Medulla oblongata (tissue), 1 donor: ENCODE measurements at regions not wholly inside any gene's neighbourhood (a gene's known extent, or its start where the extent isn't known, plus 50 kb on each side); places are given as distances from the start of the nearest gene placed in this dataset.

Experiments
- DNase-seq: peaks from one replicate; pipeline ENCODE4 v3.0.0-alpha.2; 2015; ENCODE audit errors: extremely low spot score

DNA sequence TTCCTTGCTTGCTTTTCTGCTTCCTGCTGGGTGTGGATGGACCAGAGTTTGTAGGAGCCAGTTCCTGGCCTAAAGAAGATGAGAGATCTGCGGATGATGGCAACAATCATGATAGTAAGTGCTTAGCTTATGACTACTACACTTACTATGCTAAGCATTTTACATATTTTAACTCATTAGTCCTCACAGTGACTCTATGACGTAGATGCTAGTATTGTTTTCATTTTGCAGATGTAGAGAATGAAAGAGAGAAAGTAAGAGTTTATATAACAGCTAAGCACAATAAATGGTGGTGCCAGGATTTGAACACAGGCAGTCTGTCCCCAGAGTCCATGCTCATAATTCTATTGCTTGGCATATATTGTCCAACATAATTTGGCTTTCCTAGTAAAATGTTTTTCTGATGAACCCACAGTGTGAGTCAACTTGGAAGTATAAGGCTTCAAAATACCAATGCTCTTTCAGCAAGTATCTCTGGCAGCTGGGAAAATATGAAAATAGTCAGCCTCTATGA lies 363.2 kb upstream of the DDHD1 start:
- no peak for DNase-seq

DNA sequence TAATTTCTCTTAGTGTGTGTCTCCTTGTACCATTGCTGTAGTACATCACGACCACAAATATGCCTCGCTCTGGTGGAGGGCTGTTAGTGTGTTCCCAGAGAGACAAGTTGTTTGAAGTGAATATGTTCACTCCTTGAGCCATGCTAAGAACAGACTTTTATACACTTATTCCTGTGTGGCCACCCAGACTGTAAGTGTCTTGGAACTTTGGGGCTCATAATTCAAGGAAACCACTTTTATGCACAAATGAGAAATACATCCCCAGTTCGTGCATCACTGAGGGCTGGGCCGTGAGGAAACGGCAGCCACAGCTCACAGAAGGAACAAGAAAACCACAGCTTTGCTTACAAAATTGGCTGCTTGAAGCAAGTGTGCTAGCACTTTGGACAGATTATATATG lies 362.2 kb upstream of the DDHD1 start:
- DNase-seq = no peak

DNA sequence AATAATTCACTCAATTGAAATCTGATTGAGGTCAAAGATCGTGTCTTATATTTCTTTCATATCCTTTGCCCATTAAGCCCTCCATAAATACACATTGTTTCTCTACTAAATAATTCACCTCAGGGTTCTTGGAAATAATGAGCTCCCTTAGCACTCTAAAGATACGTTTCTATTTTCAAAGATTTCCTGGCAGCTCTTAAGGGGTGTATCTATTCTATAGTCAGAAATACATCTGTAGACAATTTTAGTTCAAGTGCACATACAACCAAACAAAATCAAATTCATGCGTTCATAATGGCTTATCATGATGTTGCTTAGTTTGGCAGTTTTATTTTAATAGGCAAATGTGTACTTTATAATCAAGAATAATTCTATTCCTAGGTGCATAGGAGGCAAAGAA lies 361.1 kb upstream of the DDHD1 start:
- no peak for DNase-seq

DNA sequence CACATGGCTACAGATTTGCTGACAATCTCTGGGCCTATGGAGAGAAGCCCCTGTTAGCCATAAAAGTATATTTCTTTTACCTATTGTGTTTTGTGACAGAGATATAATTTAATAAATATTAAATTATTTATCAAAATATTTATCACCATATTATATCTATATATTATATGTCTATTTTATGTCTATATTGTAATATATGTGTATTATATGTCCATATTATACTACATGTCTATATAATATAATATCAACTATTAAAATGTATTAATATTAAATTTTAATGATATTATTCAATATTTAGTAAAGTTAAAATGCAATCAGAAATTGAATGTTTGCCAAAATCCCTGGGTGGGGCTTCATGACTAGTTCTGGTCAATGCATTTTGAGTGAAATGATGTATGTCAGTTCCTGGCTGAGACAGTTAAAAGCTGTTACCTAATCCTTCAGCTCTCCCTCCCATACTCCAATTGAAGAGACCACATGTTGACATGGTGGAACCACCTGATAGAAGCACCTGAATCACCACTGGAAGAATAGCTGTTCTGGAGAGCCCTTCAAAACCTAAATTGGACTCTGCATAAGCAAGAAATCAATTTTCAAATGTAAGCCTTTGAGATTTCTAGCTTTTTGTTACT lies 357.3 kb upstream of the DDHD1 start:
- DNase-seq = no peak

GRCh38 chr14:53509276-53510244 lies 356.4 kb upstream of the DDHD1 start:
- peak; percentile 48 for DNase-seq

- no peak for DNase-seq
Observed at GRCh38 chr14:53501361-53502211, 348.5 kb upstream of the DDHD1 start.

DNA sequence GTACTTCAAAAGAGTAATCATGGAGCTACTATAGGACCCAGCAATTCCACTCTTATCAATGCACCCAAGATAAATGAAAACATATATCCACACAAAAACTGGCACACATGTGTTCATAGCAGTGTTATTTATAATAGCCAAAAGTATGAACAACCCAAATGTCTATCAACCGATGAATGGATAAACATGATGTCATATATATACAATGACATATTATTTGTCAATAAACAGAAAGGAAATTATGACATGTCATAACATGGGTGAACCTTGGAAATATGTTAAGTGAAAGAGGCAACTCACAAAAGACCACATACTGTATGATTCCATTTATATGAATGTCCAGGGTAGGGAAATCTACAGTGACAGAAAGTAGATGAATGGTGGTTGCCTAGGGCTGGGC lies 347.1 kb upstream of the DDHD1 start:
- DNase-seq = no peak

DNA sequence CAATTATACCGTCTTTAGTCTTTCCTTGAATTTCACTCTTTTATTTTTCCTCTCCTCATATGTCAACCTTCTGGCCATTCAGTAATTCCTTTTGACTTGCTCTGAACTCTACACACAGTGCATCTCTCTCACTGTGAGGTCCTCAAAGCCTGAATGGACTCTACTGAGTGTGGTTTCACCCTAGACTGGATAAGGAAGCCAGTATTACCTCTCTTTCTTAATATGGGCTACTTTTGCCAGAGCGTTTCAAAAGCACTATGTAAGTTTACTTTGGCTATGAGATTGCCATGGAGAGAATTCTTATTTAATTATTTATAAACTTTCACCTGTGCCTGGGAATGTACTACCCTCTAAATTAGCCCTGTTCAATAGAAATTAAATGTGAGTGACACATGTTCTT lies 343.5 kb upstream of the DDHD1 start:
- DNase-seq = no peak

GRCh38 chr14:53495846-53496343 lies 342.8 kb upstream of the DDHD1 start:
- DNase-seq = no peak

DNA sequence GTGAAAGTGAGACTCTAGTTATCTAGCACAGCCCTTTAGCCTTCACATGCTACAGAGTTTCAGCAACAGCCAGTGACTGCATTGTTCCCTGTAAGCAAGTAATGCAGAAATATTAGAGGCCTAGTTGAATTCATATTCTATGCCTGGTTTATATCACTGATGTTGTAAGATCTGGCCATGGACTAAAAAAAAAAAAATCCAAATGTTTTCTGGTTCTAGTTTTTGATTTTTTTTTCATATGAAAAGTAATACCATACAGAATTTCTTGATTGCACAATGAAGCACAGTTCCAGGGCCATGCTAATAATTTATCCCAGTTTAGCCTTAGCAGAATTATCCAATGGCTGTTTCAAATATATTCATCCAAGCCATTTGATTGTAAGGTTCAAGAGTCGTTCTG lies 341.5 kb upstream of the DDHD1 start:
- no peak for DNase-seq

DNA sequence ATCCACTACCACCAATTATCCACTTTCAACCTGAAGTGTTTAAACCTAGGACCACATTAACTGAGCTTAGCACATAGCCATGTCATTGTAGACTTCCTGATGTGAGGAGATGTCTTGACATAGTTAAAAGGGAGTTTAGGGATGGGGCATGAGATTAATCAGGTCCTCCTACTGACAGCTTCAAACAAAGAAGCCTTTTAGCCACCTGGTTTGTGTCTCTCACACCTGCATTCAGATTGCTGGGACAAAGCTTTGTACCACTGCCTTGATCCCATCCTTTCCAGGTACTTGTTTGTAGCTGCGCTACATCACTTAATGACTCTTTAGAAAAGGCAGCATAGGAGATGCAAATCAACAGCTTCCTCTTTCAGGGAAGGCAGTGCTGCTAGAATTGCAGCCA lies 340.7 kb upstream of the DDHD1 start:
- no peak for DNase-seq

- no peak for DNase-seq
Observed at GRCh38 chr14:53493320-53493719, 340.2 kb upstream of the DDHD1 start.

DNA sequence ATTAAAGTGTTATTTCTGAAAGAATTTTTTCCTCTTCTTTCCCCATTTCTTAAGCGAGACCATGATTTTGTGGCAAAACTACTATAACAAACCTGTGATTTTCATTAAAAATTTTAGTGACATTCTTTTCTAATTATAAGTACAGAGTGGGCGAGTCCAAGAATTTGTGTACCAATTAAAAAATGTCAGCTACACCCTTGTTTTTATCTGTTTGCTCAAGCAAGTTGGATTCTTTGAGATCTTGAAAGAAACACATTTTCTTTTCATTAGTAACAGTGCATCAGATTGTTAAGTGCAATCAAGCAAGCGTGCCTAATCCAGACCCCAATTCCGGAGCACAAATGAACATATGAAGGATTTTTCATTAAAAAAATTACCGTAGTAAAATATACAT lies 338.8 kb upstream of the DDHD1 start:
- no peak for DNase-seq

DNA sequence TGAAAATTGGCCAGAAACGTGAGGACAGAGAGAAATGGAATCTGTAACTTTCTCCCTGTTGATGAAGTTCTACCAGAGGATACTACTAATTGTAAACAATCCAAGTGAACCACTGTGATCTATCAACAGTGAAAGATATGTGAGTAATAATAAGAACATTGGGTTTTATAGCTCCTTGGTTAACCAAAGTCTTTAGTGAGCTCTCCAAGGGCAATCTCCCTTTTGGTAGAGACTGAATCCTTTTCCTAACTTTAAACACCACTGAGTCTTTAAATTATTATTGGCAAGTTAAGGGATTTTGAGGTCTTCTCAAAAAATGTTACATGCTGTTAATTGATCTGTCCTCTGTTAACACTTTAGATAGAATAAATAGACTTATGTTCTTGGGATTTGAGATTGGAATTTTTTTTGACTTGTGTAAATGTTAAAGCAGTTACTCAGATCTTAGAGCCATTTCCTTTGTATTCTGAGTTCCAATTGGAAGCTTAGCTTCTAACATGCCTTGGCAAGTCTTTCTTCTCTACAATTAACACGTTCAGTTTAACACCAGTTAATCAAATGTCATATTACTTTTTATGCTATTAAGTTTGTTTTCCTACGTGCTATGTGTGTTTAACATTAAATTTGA lies 338.2 kb upstream of the DDHD1 start:
- DNase-seq = no peak

- DNase-seq = no peak
Observed at GRCh38 chr14:53478174-53478573, 325.1 kb upstream of the DDHD1 start.

DNA sequence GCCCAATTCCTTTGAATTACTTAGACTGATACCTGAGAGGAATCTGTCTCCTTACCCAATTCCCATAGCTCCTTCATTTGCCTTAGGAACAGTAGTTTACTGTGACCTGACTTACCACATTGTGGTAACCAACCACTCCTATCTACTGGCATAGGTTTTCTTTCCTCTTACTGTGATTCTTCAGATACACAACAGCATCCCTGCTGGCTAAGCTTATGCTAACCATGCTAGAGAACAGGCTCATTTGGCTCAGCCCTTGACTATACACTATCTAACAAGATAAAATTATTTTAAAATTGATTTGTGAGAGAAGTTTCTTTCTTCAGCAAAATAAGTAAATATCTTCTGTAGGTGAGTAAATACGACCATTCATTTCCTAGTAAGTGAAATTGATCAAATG lies 320.4 kb upstream of the DDHD1 start:
- no peak for DNase-seq

GRCh38 chr14:53472306-53472705 lies 319.2 kb upstream of the DDHD1 start:
- DNase-seq = no peak

- DNase-seq = peak; percentile 22
Observed at GRCh38 chr14:53470351-53471043, 317.4 kb upstream of the DDHD1 start.

- no peak for DNase-seq
Observed at GRCh38 chr14:53468876-53469275, 315.8 kb upstream of the DDHD1 start.

- no peak for DNase-seq
Observed at GRCh38 chr14:53464376-53464775, 311.3 kb upstream of the DDHD1 start.
